ENCODE measurements at regions not wholly inside any gene's neighbourhood (a gene's known extent, or its start where the extent isn't known, plus 50 kb on each side); places are given as distances from the start of the nearest gene placed in this dataset.

GRCh38 chr1:4084446-4084845 lies 184.4 kb upstream of the C1orf174 start:
- no peaks in the 10 kb centered on the region for H3K4me1 ChIP-seq (ENCODE audit: low read length)
- H3K9ac ChIP-seq (ENCODE audit: low read length) = no peak overlapping the region
- H3K4me2 ChIP-seq (ENCODE audit: low read length) = no peak overlapping the region
- no peaks in the 10 kb centered on the region for H3K36me3 ChIP-seq (replicated peaks; ENCODE audit: low read depth, low read length)
- no peak for TF ChIP-seq EZH2phosphoT487 (IDR thresholded peaks at IDR 0.05; ENCODE audit: low read depth)
- TF ChIP-seq CTCF (IDR thresholded peaks at IDR 0.05; ENCODE audit: low read depth, low read length) = no peak
- no peak overlapping the region for H3K27ac ChIP-seq (ENCODE audit: low read length)
- H4K20me1 ChIP-seq (ENCODE audit: insufficient read depth, low read length) = no peaks in the 10 kb centered on the region
- H2AFZ ChIP-seq (ENCODE audit: low read depth, low read length) = no peak overlapping the region
- H3K27me3 ChIP-seq (ENCODE audit: low read depth, low read length) = no peaks in the 10 kb centered on the region
- H3K4me3 ChIP-seq (ENCODE audit: low read length) = no peak overlapping the region
- no peaks in the 10 kb centered on the region for H3K79me2 ChIP-seq (ENCODE audit: low read length)
- H3K9me3 ChIP-seq (ENCODE audit: insufficient read depth, low read length) = no peaks in the 10 kb centered on the region

GRCh38 chr1:4084896-4085295 lies 184.8 kb upstream of the C1orf174 start:
- TF ChIP-seq CTCF (IDR thresholded peaks at IDR 0.05; ENCODE audit: low read depth, low read length) (no peak), EZH2phosphoT487 (IDR thresholded peaks at IDR 0.05; ENCODE audit: low read depth) (no peak)
- no peaks in the 10 kb centered on the region for H3K4me1 ChIP-seq (ENCODE audit: low read length)

GRCh38 chr1:4085546-4085945 lies 185.5 kb upstream of the C1orf174 start:
- Histone ChIP-seq H3K4me3 (ENCODE audit: low read length) (no peak overlapping the region), H3K27ac (ENCODE audit: low read length) (no peak overlapping the region), H3K79me2 (ENCODE audit: low read length) (no peaks in the 10 kb centered on the region), H3K4me1 (ENCODE audit: low read length) (no peaks in the 10 kb centered on the region), H3K27me3 (ENCODE audit: low read depth, low read length) (no peaks in the 10 kb centered on the region), H2AFZ (ENCODE audit: low read depth, low read length) (no peak overlapping the region), H4K20me1 (ENCODE audit: insufficient read depth, low read length) (no peaks in the 10 kb centered on the region), H3K9me3 (ENCODE audit: insufficient read depth, low read length) (no peaks in the 10 kb centered on the region), H3K36me3 (replicated peaks; ENCODE audit: low read depth, low read length) (no peaks in the 10 kb centered on the region), H3K4me2 (ENCODE audit: low read length) (no peak overlapping the region), H3K9ac (ENCODE audit: low read length) (no peak overlapping the region)
- TF ChIP-seq EZH2phosphoT487 (IDR thresholded peaks at IDR 0.05; ENCODE audit: low read depth) (no peak), CTCF (IDR thresholded peaks at IDR 0.05; ENCODE audit: low read depth, low read length) (no peak)

More at GRCh38 chr1:4084896-4085295, 184.8 kb upstream of the C1orf174 start:
- H3K79me2 ChIP-seq (ENCODE audit: low read length) = no peaks in the 10 kb centered on the region
- H2AFZ ChIP-seq (ENCODE audit: low read depth, low read length) = no peak overlapping the region
- H3K9ac ChIP-seq (ENCODE audit: low read length) = no peak overlapping the region
- H3K4me2 ChIP-seq (ENCODE audit: low read length) = no peak overlapping the region
- no peaks in the 10 kb centered on the region for H3K36me3 ChIP-seq (replicated peaks; ENCODE audit: low read depth, low read length)
- no peaks in the 10 kb centered on the region for H3K27me3 ChIP-seq (ENCODE audit: low read depth, low read length)
- H3K9me3 ChIP-seq (ENCODE audit: insufficient read depth, low read length) = no peaks in the 10 kb centered on the region
- H4K20me1 ChIP-seq (ENCODE audit: insufficient read depth, low read length) = no peaks in the 10 kb centered on the region
- H3K27ac ChIP-seq (ENCODE audit: low read length) = no peak overlapping the region
- H3K4me3 ChIP-seq (ENCODE audit: low read length) = no peak overlapping the region

GRCh38 chr1:4086085-4086850 lies 186.2 kb upstream of the C1orf174 start:
- no peak overlapping the region for H3K9ac ChIP-seq (ENCODE audit: low read length)
- no peaks in the 10 kb centered on the region for H3K9me3 ChIP-seq (ENCODE audit: insufficient read depth, low read length)
- H3K36me3 ChIP-seq (replicated peaks; ENCODE audit: low read depth, low read length) = no peaks in the 10 kb centered on the region
- H3K4me2 ChIP-seq (ENCODE audit: low read length) = no peak overlapping the region
- no peaks in the 10 kb centered on the region for H3K27me3 ChIP-seq (ENCODE audit: low read depth, low read length)
- H3K4me3 ChIP-seq (ENCODE audit: low read length) = no peak overlapping the region
- no peak overlapping the region for H3K27ac ChIP-seq (ENCODE audit: low read length)
- H3K4me1 ChIP-seq (ENCODE audit: low read length) = no peaks in the 10 kb centered on the region
- no peak for TF ChIP-seq EZH2phosphoT487 (IDR thresholded peaks at IDR 0.05; ENCODE audit: low read depth)
- no peak for TF ChIP-seq CTCF (IDR thresholded peaks at IDR 0.05; ENCODE audit: low read depth, low read length)
- no peaks in the 10 kb centered on the region for H3K79me2 ChIP-seq (ENCODE audit: low read length)
- no peaks in the 10 kb centered on the region for H4K20me1 ChIP-seq (ENCODE audit: insufficient read depth, low read length)
- no peak overlapping the region for H2AFZ ChIP-seq (ENCODE audit: low read depth, low read length)
